Activated CD8-positive, alpha-beta T cell treated with anti-CD3 and anti-CD28 coated beads for 36 hours (primary cell): ENCODE measurements at regions not wholly inside any gene's neighbourhood (a gene's known extent, or its start where the extent isn't known, plus 50 kb on each side); places are given as distances from the start of the nearest gene placed in this dataset.
"Not testable (repeated sequence)": the region's sequence is repeated elsewhere in the genome, so short reads cannot be mapped to it uniquely, and the experiment has no call there.

Experiments used
- ATAC-seq: fragments of 200-7000 bp; cut with Tn5 transposase; one replicate; pipeline ENCODE4 v1.10.0; 2021; ENCODE audit warnings: mild to moderate bottlenecking, moderate library complexity
- CTCF ChIA-PET: fragments of 350-600 bp; sonication (Branson Sonifier 250); formaldehyde crosslinking; loops from one replicate; lab custom pipeline; 2021; ENCODE audit warnings: antibody characterized with exemption; lab: Charles Lee
- POLR2A ChIA-PET: fragments of 350-600 bp; sonication (Branson Sonifier 250); formaldehyde crosslinking; loops from one replicate; lab custom pipeline; 2021; ENCODE audit warnings: antibody characterized with exemption; lab: Charles Lee
- DNase-seq: peaks from one replicate; pipeline ENCODE4 v3.0.0-alpha.2; 2020
- H3K27ac Mint-ChIP-seq: one replicate; pipeline ENCODE4 v1.8.0; 2021; ENCODE audit warnings: mild to moderate bottlenecking, mixed read lengths
- H3K27me3 Mint-ChIP-seq: one replicate; pipeline ENCODE4 v1.8.0; 2021; ENCODE audit warnings: mixed read lengths
- H3K36me3 Mint-ChIP-seq: one replicate; pipeline ENCODE4 v1.8.0; 2021; ENCODE audit warnings: low read depth, mixed read lengths
- H3K4me1 Mint-ChIP-seq: one replicate; pipeline ENCODE4 v1.8.0; 2021; ENCODE audit warnings: low read depth, mixed read lengths
- H3K4me3 Mint-ChIP-seq: one replicate; pipeline ENCODE4 v1.8.0; 2021; ENCODE audit warnings: mild to moderate bottlenecking, moderate library complexity, mixed read lengths
- H3K9me3 Mint-ChIP-seq: one replicate; pipeline ENCODE4 v1.8.0; 2021; ENCODE audit warnings: mixed read lengths
- CTCF ChIP-seq: fragments of 200-600 bp; IDR thresholded peaks from one replicate; pipeline ENCODE4 v1.8.0; 2022; ENCODE audit warnings: antibody characterized with exemption, mild to moderate bottlenecking
- intact Hi-C: fragments of 100-400 bp; cut with micrococcal nuclease; formaldehyde crosslinking; loops from one replicate; pipeline ENCODE4 v1.10.0; 2022

- Mint-ChIP-seq H3K36me3 (no peaks in the 10 kb centered on the region), H3K27ac (no peak overlapping the region), H3K4me1 (no peaks in the 10 kb centered on the region), H3K9me3 (peaks cover 23% of the 10 kb centered on the region), H3K4me3 (no peak overlapping the region), H3K27me3 (no peaks in the 10 kb centered on the region)
- CTCF ChIA-PET: no interaction called here
- POLR2A ChIA-PET: no interaction called here
- intact Hi-C loops: no loop called here
- no peak for ATAC-seq
- no peak for TF ChIP-seq CTCF
- DNase-seq: no peak
These were observed 822.4 kb upstream of the ADGRB3 start for GRCh38 chr6:67812693-67813092.

DNA sequence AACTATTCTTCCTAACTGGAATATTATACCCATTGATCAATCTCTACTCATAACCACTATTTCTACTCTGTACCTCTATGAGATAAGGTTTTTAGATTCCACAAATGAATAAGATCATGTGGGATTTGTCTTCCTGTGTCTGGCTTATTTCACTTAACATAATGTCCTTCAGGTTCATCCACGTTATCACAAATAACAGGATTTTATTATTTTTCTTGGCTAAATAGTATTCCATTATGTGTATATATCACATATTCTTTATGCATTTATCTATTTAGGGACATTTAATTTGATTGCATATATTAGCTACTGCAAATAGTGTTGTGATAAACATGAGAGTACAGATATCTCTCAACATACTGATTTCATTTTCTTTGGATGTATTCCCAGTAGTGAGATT, 823.0 kb upstream of the ADGRB3 start:
- no peaks in the 10 kb centered on the region for H3K4me1 Mint-ChIP-seq
- CTCF ChIA-PET: no interaction called here
- intact Hi-C loops: no loop called here
- H3K27me3 Mint-ChIP-seq: no peaks in the 10 kb centered on the region
- DNase-seq (no peak), ATAC-seq (no peak)
- H3K4me3 Mint-ChIP-seq: no peak overlapping the region
- TF ChIP-seq CTCF: no peak
- no peaks in the 10 kb centered on the region for H3K36me3 Mint-ChIP-seq
- POLR2A ChIA-PET: no interaction called here
- no peak overlapping the region for H3K27ac Mint-ChIP-seq
- peaks cover 23% of the 10 kb centered on the region for H3K9me3 Mint-ChIP-seq

- POLR2A ChIA-PET: no interaction called here
- no peaks in the 10 kb centered on the region for H3K4me1 Mint-ChIP-seq
- ATAC-seq: no peak
- CTCF ChIA-PET: no interaction called here
- H3K27me3 Mint-ChIP-seq: no peaks in the 10 kb centered on the region
- intact Hi-C loops: no loop called here
- no peaks in the 10 kb centered on the region for H3K36me3 Mint-ChIP-seq
- peaks cover 25% of the 10 kb centered on the region for H3K9me3 Mint-ChIP-seq
- DNase-seq: no peak
- no peak overlapping the region for H3K4me3 Mint-ChIP-seq
- no peak for TF ChIP-seq CTCF
- no peak overlapping the region for H3K27ac Mint-ChIP-seq
These were observed 823.6 kb upstream of the ADGRB3 start for GRCh38 chr6:67811239-67812037.

- H3K4me1 Mint-ChIP-seq, H3K27ac Mint-ChIP-seq, ATAC-seq, H3K36me3 Mint-ChIP-seq, intact Hi-C loops, H3K4me3 Mint-ChIP-seq, CTCF ChIA-PET, H3K27me3 Mint-ChIP-seq, DNase-seq, POLR2A ChIA-PET: not testable (repeated sequence)
- H3K9me3 Mint-ChIP-seq: peaks cover 31% of the 10 kb centered on the region
These were observed 830.3 kb upstream of the ADGRB3 start for GRCh38 chr6:67804808-67805207.

GRCh38 chr6:67802771-67803170, 832.3 kb upstream of the ADGRB3 start:
- ChIA-PET POLR2A (no interaction called here), CTCF (no interaction called here)
- Mint-ChIP-seq H3K9me3 (peaks cover 41% of the 10 kb centered on the region), H3K4me3 (no peak overlapping the region), H3K27me3 (no peaks in the 10 kb centered on the region), H3K27ac (no peak overlapping the region), H3K36me3 (no peaks in the 10 kb centered on the region), H3K4me1 (no peaks in the 10 kb centered on the region)
- intact Hi-C loops: no loop called here
- no peak for TF ChIP-seq CTCF
- no peak for ATAC-seq
- DNase-seq: no peak
